Chondrocyte (in vitro differentiated cells): ENCODE measurements at regions not wholly inside any gene's neighbourhood (a gene's known extent, or its start where the extent isn't known, plus 50 kb on each side); places are given as distances from the start of the nearest gene placed in this dataset.

Source experiments
- DNase-seq: peaks from one replicate; pipeline ENCODE4 v3.0.0; 2021; ENCODE audit warnings: mixed read lengths, low spot score
- H3K27ac Mint-ChIP-seq: one replicate; pipeline ENCODE4 v1.8.0; 2021; ENCODE audit warnings: mild to moderate bottlenecking, moderate library complexity, mixed read lengths; ENCODE audit not compliant: unreplicated experiment
- H3K27me3 Mint-ChIP-seq: 2 replicates; pipeline ENCODE4 v1.8.0; 2021; ENCODE audit warnings: low read depth, mixed read lengths
- H3K36me3 Mint-ChIP-seq: 2 replicates; pipeline ENCODE4 v1.8.0; 2021; ENCODE audit warnings: low read depth, mixed read lengths
- H3K4me1 Mint-ChIP-seq: 2 replicates; pipeline ENCODE4 v1.8.0; 2021; ENCODE audit warnings: low read depth, mild to moderate bottlenecking, mixed read lengths
- H3K4me3 Mint-ChIP-seq: one replicate; pipeline ENCODE4 v1.8.0; 2021; ENCODE audit warnings: mild to moderate bottlenecking, moderate library complexity, mixed read lengths; ENCODE audit not compliant: unreplicated experiment
- H3K9me3 Mint-ChIP-seq: 2 replicates; pipeline ENCODE4 v1.8.0; 2021; ENCODE audit warnings: low read depth, mixed read lengths
- CTCF ChIP-seq: fragments of 200-600 bp; sonication (generic); IDR thresholded peaks from 2 replicates; pipeline ENCODE4 v1.5.0; 2021; ENCODE audit warnings: antibody characterized with exemption, mild to moderate bottlenecking, moderate library complexity

GRCh38 chr6:144886682-144887081 lies 601.5 kb downstream of the UTRN start:
- no peaks in the 10 kb centered on the region for H3K9me3 Mint-ChIP-seq

GRCh38 chr6:144888621-144889020 lies 603.5 kb downstream of the UTRN start:
- H3K27ac Mint-ChIP-seq, result no peak overlapping the region
- TF ChIP-seq CTCF, result no peak

More at GRCh38 chr6:144886682-144887081, 601.5 kb downstream of the UTRN start:
- Mint-ChIP-seq H3K27me3 (no peaks in the 10 kb centered on the region), H3K4me3 (no peak overlapping the region), H3K36me3 (no peaks in the 10 kb centered on the region), H3K4me1 (no peaks in the 10 kb centered on the region), H3K27ac (no peak overlapping the region)
- no peak for DNase-seq
- TF ChIP-seq CTCF, result no peak

GRCh38 chr6:144893680-144894151 lies 608.6 kb downstream of the UTRN start:
- H3K9me3 Mint-ChIP-seq, result no peaks in the 10 kb centered on the region
- no peaks in the 10 kb centered on the region for H3K36me3 Mint-ChIP-seq
- TF ChIP-seq CTCF, result no peak
- H3K27ac Mint-ChIP-seq, result no peak overlapping the region
- H3K4me3 Mint-ChIP-seq, result no peak overlapping the region
- H3K4me1 Mint-ChIP-seq, result peaks cover 14% of the 10 kb centered on the region
- H3K27me3 Mint-ChIP-seq, result no peaks in the 10 kb centered on the region
- DNase-seq, result no peak

More at GRCh38 chr6:144888621-144889020, 603.5 kb downstream of the UTRN start:
- H3K4me1 Mint-ChIP-seq, result no peaks in the 10 kb centered on the region
- H3K27me3 Mint-ChIP-seq, result no peaks in the 10 kb centered on the region
- no peak for DNase-seq
- no peaks in the 10 kb centered on the region for H3K9me3 Mint-ChIP-seq
- no peaks in the 10 kb centered on the region for H3K36me3 Mint-ChIP-seq
- no peak overlapping the region for H3K4me3 Mint-ChIP-seq

GRCh38 chr6:144894240-144894639 lies 609.1 kb downstream of the UTRN start:
- H3K36me3 Mint-ChIP-seq, result no peaks in the 10 kb centered on the region
- no peaks in the 10 kb centered on the region for H3K9me3 Mint-ChIP-seq
- no peak for DNase-seq
- peaks cover 14% of the 10 kb centered on the region for H3K4me1 Mint-ChIP-seq
- H3K27me3 Mint-ChIP-seq, result no peaks in the 10 kb centered on the region
- no peak overlapping the region for H3K4me3 Mint-ChIP-seq
- H3K27ac Mint-ChIP-seq, result no peak overlapping the region
- no peak for TF ChIP-seq CTCF

GRCh38 chr6:144895313-144896278 lies 610.5 kb downstream of the UTRN start:
- Mint-ChIP-seq H3K4me1 (peaks cover 14% of the 10 kb centered on the region), H3K36me3 (no peaks in the 10 kb centered on the region), H3K27me3 (no peaks in the 10 kb centered on the region), H3K27ac (no peak overlapping the region), H3K4me3 (no peak overlapping the region), H3K9me3 (no peaks in the 10 kb centered on the region)
- DNase-seq, result no peak
- TF ChIP-seq CTCF, result no peak
